ENCODE measurements at regions not wholly inside any gene's neighbourhood (a gene's known extent, or its start where the extent isn't known, plus 50 kb on each side); places are given as distances from the start of the nearest gene placed in this dataset.

GRCh38 chr5:8557728-8558127, 688.8 kb downstream of the MTRR start:
- CTCF ChIA-PET (ENCODE audit: partially characterized antibody), result interaction anchor here (1.7 kb wide), 1 partner anchor 350 kb away, joined by 3 read pairs; no protein-coding TSS in a partner anchor
- TF ChIP-seq NRF1 (IDR thresholded peaks at IDR 0.05; ENCODE audit: low read depth, low read length), result no peak
- no peak for TF ChIP-seq CTBP2 (IDR thresholded peaks at IDR 0.05; ENCODE audit: borderline replicate concordance, insufficient read depth, insufficient read length, low read length)
- TF ChIP-seq RXRA (IDR thresholded peaks at IDR 0.05; ENCODE audit: insufficient read depth, low read depth, low read length), result no peak
- TF ChIP-seq POU5F1 (IDR thresholded peaks at IDR 0.05; ENCODE audit: low read depth, low read length), result no peak
- TF ChIP-seq CTCF (IDR thresholded peaks at IDR 0.05; ENCODE audit: control extremely low read depth in 1 of 3, insufficient read depth in 1 of 3, low read depth in 1 of 3, low read length in 3 of 3), result no peak
- TF ChIP-seq TAF1 (IDR thresholded peaks at IDR 0.05; ENCODE audit: low read depth, low read length), result no peak
- TF ChIP-seq RNF2 (IDR thresholded peaks at IDR 0.05; ENCODE audit: borderline replicate concordance, low read depth, low read length, missing control alignments, poor library complexity, severe bottlenecking), result no peak
- no peak for TF ChIP-seq TBP (IDR thresholded peaks at IDR 0.05; ENCODE audit: low read depth, low read length)
- no peak for TF ChIP-seq CREB1 (IDR thresholded peaks at IDR 0.05)
- TF ChIP-seq BACH1 (IDR thresholded peaks at IDR 0.05; ENCODE audit: low read length), result no peak
- no peak for TF ChIP-seq POLR2A (IDR thresholded peaks at IDR 0.05; ENCODE audit: control extremely low read depth in 1 of 2, low read depth in 2 of 2, low read length in 2 of 2)
- TF ChIP-seq CEBPB (IDR thresholded peaks at IDR 0.05; ENCODE audit: low read depth, low read length), result no peak
- TF ChIP-seq HDAC2 (IDR thresholded peaks at IDR 0.05; ENCODE audit: borderline replicate concordance in 1 of 2, low read depth in 2 of 2, low read length in 2 of 2), result no peak

More at GRCh38 chr5:8557728-8558127, 688.8 kb downstream of the MTRR start:
- Histone ChIP-seq H2BK120ac (replicated peaks; ENCODE audit: low read depth, low read length) (no peak overlapping the region), H2AFZ (ENCODE audit: low read length) (no peak overlapping the region), H2BK5ac (ENCODE audit: low read depth, low read length) (no peak overlapping the region), H3K23me2 (ENCODE audit: low read depth, low read length) (no peaks in the 10 kb centered on the region), H2BK20ac (ENCODE audit: low read length) (no peak overlapping the region), H4K20me1 (replicated peaks in 1 of 2; ENCODE audit: control insufficient read depth in 1 of 2, insufficient read depth in 2 of 2, low read length in 2 of 2) (no peaks in the 10 kb centered on the region), H3K4me1 (replicated peaks in 1 of 4; ENCODE audit: control insufficient read depth in 3 of 4, insufficient read depth in 4 of 4, low read length in 3 of 4) (no peaks in the 10 kb centered on the region), H2BK12ac (ENCODE audit: low read depth, low read length) (no peak overlapping the region), H3K4ac (replicated peaks; ENCODE audit: insufficient read length, low read depth, low read length) (no peak overlapping the region), H3K36me3 (ENCODE audit: control insufficient read depth in 2 of 4, insufficient read depth in 4 of 4, low read length in 3 of 4) (no peaks in the 10 kb centered on the region), H3K27ac (ENCODE audit: low read depth, low read length) (no peak overlapping the region), H4K91ac (replicated peaks; ENCODE audit: insufficient read length, low read length) (no peak overlapping the region), H3K56ac (replicated peaks; ENCODE audit: insufficient read length, low read depth, low read length) (no peak overlapping the region), H3K4me2 (ENCODE audit: insufficient read depth in 1 of 2, low read depth in 2 of 2, low read length in 2 of 2) (no peak overlapping the region), H3K14ac (ENCODE audit: insufficient read length) (no peak overlapping the region), H3K79me1 (ENCODE audit: low read depth, low read length) (no peaks in the 10 kb centered on the region), H3K79me2 (ENCODE audit: control insufficient read depth in 1 of 2, insufficient read depth in 2 of 2, low read length in 2 of 2) (no peaks in the 10 kb centered on the region), H3K9me3 (ENCODE audit: insufficient read depth in 2 of 2, low read depth in 1 of 2, low read length in 1 of 2) (peaks cover 3 to 5% of the 10 kb centered on the region in 2 experiments; a peak in 2 of 4 replicates), H2BK15ac (ENCODE audit: low read length) (no peak overlapping the region), H4K8ac (ENCODE audit: extremely low read depth, insufficient read depth, low read length) (no peak overlapping the region), H3K27me3 (replicated peaks in 1 of 4; ENCODE audit: control insufficient read depth in 3 of 4, extremely low read depth in 1 of 4, insufficient read depth in 3 of 4, low read length in 3 of 4) (no peaks in the 10 kb centered on the region), H3K4me3 (ENCODE audit: extremely low read depth in 1 of 4, insufficient read depth in 2 of 4, low read depth in 3 of 4, low read length in 4 of 4) (no peak overlapping the region), H4K5ac (ENCODE audit: insufficient read length, low read depth, low read length) (no peak overlapping the region), H2AK5ac (ENCODE audit: low read depth, low read length) (no peak overlapping the region), H3K18ac (ENCODE audit: extremely low read depth, low read length) (no peak overlapping the region), H3K9ac (replicated peaks in 1 of 4; ENCODE audit: extremely low read depth in 1 of 4, low read depth in 3 of 4, low read length in 3 of 4) (no peak overlapping the region), H3K23ac (ENCODE audit: insufficient read length) (no peak overlapping the region)
- FAIRE-seq (no peak), DNase-seq (ENCODE audit: low read depth in 1 of 2, low spot score in 2 of 2) (no peak)
- POLR2A ChIA-PET (ENCODE audit: partially characterized antibody), result no interaction called here
- WGBS, 2 experiments (ENCODE audit: extremely low coverage in 1 of 2, insufficient coverage in 1 of 2, insufficient read length in 1 of 2, insufficient replicate concordance in 2 of 2, low coverage in 1 of 2, low lambda C conversion rate in 2 of 2, missing lambda C conversion rate in 1 of 2), result 92% methylated on average over 3 of the region's 3 CpGs; no CpG with 5 or more reads in 1 of the 2 experiments

Data from H1 (cell line).